ENCODE measurements at regions not wholly inside any gene's neighbourhood (a gene's known extent, or its start where the extent isn't known, plus 50 kb on each side); places are given as distances from the start of the nearest gene placed in this dataset.

DNA sequence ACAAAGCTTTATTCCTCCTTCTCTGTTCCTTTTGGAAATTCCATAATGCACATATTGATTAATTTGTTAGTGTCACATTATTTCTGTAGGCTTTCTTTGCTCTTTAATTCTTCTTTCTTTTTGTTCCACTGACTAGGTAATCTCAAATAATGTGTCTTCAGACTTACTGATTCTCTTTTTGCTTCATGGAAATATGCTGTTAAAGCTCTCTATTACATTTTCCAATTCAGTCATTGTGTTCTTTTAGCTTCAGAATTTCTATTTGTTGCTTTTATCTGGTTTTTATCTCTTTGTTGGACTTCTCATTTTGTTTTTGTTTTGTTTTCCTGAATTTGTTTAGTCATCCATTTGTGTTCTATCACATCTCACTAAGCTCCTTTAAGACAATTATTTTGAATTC lies 147.0 kb upstream of the EOMES start:
- DNase-seq, result no peak

GRCh38 chr3:27877061-27878013 lies 155.2 kb upstream of the EOMES start:
- DNase-seq, result no peak

DNA sequence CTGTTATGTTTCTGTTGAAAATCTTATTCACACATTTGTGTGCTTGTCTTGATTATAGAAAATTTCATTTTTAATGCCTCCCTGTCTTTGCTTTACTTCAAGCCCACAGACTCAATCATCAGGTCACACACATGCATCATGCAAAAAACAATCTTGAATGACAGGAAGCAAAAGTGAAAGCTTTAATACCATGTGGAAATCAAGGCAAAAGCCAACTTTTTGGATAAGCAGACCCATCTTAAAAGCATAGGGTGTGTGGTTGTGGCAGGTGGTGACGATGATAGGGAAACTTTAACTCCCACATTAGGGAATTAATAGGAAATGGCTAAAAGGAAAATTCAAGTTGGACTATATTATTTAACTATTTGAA lies 155.9 kb upstream of the EOMES start:
- no peak for DNase-seq

GRCh38 chr3:27880969-27881892 lies 159.1 kb upstream of the EOMES start:
- DNase-seq, result no peak

- DNase-seq, result no peak
These were observed 161.1 kb upstream of the EOMES start for GRCh38 chr3:27883266-27883665.

GRCh38 chr3:27885641-27886040 lies 163.5 kb upstream of the EOMES start:
- no peak for DNase-seq

DNA sequence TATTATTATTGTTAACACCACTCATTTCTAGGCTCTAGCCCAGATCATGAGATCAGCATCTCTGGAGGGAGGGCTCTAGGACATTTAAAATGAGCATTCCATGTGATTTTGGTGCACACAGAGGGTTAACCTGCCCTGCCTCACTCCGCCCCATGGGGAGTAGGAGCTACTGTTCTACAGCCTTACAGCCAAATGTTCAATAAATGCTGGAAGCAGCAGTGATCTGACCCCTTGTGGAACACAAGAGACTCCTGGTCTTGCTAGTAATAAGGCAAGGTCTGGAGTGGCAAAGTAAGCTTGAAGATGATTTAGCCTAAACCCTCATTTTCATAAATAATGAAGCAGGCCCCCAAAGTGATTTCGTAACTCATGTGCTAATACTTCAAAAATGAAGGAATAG lies 166.4 kb upstream of the EOMES start:
- DNase-seq, result no peak

DNA sequence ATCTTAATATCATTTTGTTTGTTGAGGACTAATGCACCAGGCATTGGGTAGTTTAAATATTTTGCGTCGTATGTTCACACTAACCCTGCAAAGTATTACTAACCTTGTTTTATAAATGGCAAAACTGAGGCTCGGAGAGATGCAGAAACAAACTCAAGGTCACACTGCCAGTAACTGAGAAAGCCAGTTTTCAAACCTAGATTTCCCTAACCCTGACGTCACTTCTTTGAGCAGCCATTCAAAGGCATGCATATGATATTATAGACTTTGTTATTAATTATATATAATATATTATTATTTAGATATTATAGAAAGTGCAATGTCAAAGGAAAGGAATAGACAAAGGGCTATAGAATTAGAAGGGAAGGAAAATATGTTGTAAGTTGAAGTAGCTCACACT lies 167.6 kb upstream of the EOMES start:
- no peak for DNase-seq

- DNase-seq, result no peak
These were observed 178.2 kb upstream of the EOMES start for GRCh38 chr3:27900316-27900715.

DNA sequence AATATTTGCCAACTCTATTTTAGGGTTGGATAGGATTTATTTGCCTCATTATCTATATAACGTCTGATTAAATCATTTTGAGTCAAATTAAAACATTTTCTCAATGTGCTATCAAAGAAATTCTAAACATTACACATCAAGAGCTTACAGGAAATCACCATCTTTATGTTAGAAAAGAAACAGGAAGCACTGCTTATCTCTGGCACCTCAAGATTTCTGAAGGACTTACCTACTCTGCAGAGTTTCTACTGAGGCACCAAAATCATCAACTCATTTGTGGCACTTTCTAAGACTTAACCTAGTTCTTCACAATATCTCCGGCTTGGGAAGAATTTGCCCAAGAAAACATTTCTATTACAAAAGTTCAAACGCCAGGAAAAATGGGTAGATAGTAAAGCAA lies 181.3 kb upstream of the EOMES start:
- DNase-seq, result no peak

DNA sequence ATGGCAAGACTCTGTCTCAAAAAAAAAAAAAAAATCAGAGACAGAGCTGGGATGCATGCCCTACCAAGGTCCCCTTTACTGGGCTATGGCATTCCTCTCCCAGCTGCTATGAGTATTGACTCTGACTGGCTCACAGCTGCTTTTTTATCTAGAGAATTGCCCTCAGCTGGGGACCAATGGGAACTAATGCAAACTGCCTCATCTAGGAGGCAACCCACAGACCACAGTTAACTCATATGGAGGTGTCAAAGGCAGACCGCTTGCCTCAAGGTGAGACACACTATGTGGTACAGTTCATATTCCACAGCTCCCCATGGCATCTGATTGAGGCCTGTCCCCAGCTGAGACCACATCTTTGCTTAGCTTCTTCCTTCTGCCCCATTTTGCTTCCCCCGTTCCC lies 183.5 kb upstream of the EOMES start:
- DNase-seq, result no peak

- DNase-seq, result no peak
These were observed 185.0 kb upstream of the EOMES start for GRCh38 chr3:27907148-27907547.

DNA sequence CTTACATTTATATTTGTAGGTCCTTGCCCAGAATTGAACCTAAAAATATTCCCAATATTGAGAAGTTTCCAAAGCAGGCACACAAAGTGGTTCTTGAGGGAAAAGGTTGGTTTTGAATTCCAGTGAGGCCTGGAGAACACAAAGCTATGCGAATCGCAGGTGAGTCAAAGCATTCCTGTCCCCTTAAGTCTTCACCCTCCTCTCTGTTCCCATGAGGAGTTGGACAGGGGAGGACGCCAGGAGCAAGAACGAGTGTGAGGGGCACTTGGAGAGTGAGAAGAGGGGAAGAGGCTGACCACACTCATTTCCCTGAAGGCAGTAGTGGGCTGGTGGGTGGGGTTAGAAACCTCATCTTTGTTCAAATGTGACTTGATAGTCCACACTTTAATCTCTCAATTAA lies 185.8 kb upstream of the EOMES start:
- DNase-seq, result no peak

- no peak for DNase-seq
These were observed 188.3 kb upstream of the EOMES start for GRCh38 chr3:27910456-27910855.

DNA sequence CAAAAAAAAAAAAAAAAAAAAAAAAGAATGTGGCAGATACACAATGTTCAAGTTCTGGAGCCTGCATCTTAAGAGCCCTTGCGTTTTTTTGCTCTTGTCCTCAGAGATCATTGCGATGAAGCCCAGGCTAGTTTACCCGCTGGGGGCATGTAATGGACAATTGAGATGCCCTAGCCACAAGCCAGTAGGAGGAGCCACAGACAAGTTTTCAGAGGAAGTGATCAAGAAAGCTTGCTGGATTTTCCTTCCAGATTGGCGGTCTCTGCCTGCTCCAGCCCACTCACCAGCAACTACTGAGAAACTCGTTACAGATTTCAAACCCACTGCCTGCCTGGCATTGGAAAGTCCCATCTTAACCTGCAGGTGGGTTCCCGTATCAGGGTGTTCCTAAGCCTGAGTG lies 192.1 kb upstream of the EOMES start:
- no peak for DNase-seq

GRCh38 chr3:27923349-27924068 lies 201.4 kb upstream of the EOMES start:
- DNase-seq, result no peak

GRCh38 chr3:27927882-27928281 lies 205.8 kb upstream of the EOMES start:
- no peak for DNase-seq

DNA sequence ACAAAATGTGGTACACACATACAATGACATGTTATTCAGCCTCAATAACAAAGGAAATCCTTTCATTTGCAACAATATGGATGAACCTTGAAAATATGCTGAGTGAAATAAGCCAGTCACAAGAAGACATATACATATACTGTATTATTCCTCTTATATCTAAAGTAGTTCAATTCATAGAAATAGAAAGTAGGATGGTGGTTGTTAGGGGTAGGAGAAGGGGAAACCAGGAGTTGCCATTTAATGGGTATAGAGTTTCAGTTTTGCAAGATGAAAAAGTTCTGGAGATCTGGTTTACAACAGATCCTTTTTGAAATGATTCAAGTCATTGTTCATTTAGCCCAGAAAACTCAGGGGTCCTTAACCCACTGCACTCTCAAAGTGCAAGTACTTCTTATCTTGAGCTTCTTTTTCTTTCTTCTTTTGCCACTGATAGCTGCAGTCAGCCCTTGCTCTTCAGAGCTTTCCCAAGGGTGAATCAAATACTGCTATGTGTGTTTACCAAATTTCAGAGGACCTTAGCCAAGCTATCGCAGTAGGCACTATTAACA lies 208.0 kb upstream of the EOMES start:
- no peak for DNase-seq

- no peak for DNase-seq
These were observed 213.4 kb upstream of the EOMES start for GRCh38 chr3:27935492-27935891.

DNA sequence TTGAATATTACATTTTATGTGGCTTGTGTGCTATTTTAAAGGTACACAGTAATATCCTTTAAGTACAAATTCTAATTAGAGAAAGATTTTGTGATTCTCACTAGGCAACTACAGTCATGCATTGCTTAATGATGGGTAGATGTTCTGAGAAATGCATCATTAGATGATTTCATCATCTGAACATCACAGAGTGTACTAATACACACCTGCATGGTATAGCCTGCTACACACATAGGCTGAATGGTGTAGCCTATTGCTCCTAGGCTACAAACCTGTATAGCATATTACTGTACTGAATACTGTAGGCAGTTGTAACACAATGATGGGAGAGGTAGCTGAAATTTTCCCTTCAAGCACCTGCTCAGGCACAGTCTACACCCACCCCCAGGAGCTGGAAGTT lies 217.4 kb upstream of the EOMES start:
- no peak for DNase-seq

- peak; percentile 65 for DNase-seq
These were observed 217.8 kb upstream of the EOMES start for GRCh38 chr3:27939940-27940339.

DNA sequence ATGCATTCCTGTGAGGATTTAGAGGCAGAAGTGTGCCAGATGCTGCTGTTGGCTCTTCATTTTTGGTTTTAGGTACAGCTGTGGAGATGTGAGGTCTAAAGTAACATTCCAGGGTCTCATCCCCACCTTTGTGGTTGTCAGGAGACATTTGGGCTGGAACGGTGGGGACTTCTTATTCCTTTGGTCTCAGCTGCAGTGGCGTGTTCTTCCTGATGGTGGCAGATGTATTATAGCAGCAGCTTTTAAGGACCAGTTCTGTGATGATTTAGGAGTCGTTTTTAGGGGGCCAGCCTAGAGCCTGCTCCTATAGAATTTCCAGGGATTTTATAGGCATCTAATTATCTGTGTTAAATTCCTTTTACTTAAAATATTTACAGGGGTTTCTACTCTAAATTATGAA lies 221.0 kb upstream of the EOMES start:
- no peak for DNase-seq

GRCh38 chr3:27945229-27945628 lies 223.1 kb upstream of the EOMES start:
- DNase-seq, result no peak
